ENCODE measurements at regions not wholly inside any gene's neighbourhood (a gene's known extent, or its start where the extent isn't known, plus 50 kb on each side); places are given as distances from the start of the nearest gene placed in this dataset.

DNA sequence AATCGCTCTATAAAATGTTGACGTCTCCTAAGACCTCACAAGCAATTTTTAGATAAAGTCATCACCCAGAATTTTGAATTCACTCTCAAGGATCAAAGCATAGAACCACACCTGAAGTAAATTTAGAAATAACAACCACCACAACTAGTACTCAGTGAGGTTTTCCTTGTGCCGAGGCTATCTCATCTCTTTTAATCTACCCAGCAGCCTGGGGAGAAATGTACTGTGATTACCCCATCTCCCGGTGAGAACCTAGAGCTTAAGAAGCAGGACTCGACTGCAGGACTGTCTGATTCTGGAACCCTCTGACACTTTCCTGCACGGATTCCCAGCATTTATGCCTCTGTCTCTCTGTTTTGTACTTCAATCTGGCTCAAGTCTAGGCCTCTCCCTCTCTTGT, 180.9 kb upstream of the PLXNC1 start:
- Histone ChIP-seq H3K36me3 (ENCODE audit: insufficient read depth in 1 of 2, low read depth in 1 of 2) (no peaks in the 10 kb centered on the region), H3K4me1 (peaks cover 5% of the 10 kb centered on the region), H3K27me3 (ENCODE audit: insufficient read depth in 3 of 3, low read length in 2 of 3) (no peaks in the 10 kb centered on the region), H3K9me3 (no peaks in the 10 kb centered on the region), H3K27ac (no peak overlapping the region), H3K4me3 (no peak overlapping the region)
- intact Hi-C loops (cut with DNase I), result no loop called here
- TF ChIP-seq, protein P1, sequence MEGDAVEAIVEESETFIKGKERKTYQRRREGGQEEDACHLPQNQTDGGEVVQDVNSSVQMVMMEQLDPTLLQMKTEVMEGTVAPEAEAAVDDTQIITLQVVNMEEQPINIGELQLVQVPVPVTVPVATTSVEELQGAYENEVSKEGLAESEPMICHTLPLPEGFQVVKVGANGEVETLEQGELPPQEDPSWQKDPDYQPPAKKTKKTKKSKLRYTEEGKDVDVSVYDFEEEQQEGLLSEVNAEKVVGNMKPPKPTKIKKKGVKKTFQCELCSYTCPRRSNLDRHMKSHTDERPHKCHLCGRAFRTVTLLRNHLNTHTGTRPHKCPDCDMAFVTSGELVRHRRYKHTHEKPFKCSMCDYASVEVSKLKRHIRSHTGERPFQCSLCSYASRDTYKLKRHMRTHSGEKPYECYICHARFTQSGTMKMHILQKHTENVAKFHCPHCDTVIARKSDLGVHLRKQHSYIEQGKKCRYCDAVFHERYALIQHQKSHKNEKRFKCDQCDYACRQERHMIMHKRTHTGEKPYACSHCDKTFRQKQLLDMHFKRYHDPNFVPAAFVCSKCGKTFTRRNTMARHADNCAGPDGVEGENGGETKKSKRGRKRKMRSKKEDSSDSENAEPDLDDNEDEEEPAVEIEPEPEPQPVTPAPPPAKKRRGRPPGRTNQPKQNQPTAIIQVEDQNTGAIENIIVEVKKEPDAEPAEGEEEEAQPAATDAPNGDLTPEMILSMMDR (IDR thresholded peaks at IDR 0.05), result no peak
- no peak for ATAC-seq
- 81 to 84% (median 83%) methylated on average over 6 of the region's 6 CpGs for WGBS, 3 donors
- DNase-seq, result no peak

DNA sequence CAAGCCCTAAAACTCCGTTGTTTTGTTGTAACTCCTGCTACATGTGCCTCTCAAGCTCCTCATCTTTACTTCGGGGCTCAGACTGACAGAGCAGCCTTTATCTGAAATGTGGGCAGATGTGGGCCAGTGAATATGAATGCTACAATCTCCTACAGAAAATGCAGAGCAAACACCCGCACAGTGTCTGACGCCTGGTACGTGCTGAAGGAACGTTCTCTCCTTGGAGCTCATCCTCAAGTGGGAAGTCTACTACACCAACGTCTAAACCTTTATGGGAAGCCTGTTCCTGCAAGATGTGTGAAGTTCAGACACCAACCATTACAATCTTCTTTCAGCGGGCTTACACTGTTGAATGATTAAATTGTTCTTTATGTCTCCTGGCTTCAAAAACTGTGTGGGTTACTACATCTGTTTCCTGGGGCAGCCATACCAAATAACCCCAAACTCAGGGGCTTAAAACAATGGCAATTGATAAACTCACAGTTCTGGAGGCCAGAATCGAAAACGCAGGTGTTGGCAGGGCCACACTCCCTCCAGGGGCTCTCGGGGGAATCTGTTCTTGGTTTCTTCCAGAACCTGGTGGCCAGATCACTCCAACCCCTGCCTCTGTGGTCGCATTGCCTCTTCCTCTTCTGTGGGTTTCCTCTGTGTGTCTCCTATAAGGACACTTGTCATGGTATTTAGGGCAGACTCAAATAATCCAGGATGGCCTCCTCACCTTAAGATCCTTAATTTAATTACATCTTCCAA, 179.7 kb upstream of the PLXNC1 start:
- 88 to 89% (median 88%) methylated on average over 12 of the region's 12 CpGs for WGBS, 3 donors

DNA sequence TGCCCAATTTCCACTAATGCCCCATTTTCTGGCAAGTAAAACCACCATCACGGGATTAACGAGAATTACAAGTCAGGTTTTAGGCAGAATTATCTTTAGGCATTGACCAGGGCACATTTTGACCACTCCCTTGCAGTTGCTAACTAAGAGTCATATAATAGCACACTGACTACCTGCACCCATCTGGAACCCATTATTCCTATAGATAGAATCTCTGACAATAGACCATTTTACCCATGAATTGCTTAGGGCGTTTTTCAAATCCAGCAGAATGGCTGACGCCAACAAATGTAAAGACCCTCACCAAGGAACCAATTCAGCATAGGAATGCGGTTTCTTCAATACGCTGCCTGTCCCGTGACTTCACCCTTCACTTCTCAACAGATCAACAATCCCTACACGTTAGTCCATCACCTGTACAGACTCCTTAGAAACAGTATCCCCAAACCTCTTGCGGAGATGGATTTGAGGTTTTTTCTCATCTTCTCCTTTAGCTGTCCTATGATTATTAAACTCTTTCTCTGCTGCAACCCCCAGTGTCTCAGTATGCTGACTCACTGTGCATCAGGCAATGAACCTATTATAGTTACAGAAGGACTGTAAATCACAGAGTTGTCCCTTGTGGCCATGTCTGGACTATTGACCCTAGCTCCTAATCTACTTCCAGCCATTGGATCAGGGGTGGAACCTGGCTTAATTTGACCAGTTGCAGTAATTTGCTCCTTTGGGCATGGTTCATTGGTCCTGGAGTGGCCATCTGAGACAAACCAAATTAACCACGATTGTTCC, 177.3 kb upstream of the PLXNC1 start:
- Histone ChIP-seq H3K4me3 (no peak overlapping the region), H3K36me3 (ENCODE audit: insufficient read depth in 1 of 2, low read depth in 1 of 2) (no peaks in the 10 kb centered on the region), H3K27ac (no peak overlapping the region), H3K4me1 (peaks cover 31% of the 10 kb centered on the region), H3K27me3 (ENCODE audit: insufficient read depth in 3 of 3, low read length in 2 of 3) (no peaks in the 10 kb centered on the region), H3K9me3 (no peaks in the 10 kb centered on the region)
- DNase-seq (no peak), ATAC-seq (peak in 1 of 4 donors; percentile 43)
- intact Hi-C loops (cut with DNase I), result loop anchor here in 1 of 2 donors (10.0 kb wide), 1 partner anchor 396 kb away; the partner anchor contains the start of gene SOCS2
- TF ChIP-seq, protein P1 (IDR thresholded peaks at IDR 0.05), result no peak
- 77 to 89% (median 81%) methylated on average over 10 of the region's 10 CpGs for WGBS, 3 donors

More for the DNA sequence above, 179.7 kb upstream of the PLXNC1 start:
- no peak overlapping the region for H3K4me3 ChIP-seq
- intact Hi-C loops (cut with DNase I), result no loop called here
- no peaks in the 10 kb centered on the region for H3K9me3 ChIP-seq
- DNase-seq (no peak), ATAC-seq (no peak)
- H3K27ac ChIP-seq, result no peak overlapping the region
- H3K4me1 ChIP-seq, result peaks cover 18% of the 10 kb centered on the region
- no peaks in the 10 kb centered on the region for H3K27me3 ChIP-seq (ENCODE audit: insufficient read depth in 3 of 3, low read length in 2 of 3)
- TF ChIP-seq, protein P1 (IDR thresholded peaks at IDR 0.05), result no peak
- no peaks in the 10 kb centered on the region for H3K36me3 ChIP-seq (ENCODE audit: insufficient read depth in 1 of 2, low read depth in 1 of 2)

DNA sequence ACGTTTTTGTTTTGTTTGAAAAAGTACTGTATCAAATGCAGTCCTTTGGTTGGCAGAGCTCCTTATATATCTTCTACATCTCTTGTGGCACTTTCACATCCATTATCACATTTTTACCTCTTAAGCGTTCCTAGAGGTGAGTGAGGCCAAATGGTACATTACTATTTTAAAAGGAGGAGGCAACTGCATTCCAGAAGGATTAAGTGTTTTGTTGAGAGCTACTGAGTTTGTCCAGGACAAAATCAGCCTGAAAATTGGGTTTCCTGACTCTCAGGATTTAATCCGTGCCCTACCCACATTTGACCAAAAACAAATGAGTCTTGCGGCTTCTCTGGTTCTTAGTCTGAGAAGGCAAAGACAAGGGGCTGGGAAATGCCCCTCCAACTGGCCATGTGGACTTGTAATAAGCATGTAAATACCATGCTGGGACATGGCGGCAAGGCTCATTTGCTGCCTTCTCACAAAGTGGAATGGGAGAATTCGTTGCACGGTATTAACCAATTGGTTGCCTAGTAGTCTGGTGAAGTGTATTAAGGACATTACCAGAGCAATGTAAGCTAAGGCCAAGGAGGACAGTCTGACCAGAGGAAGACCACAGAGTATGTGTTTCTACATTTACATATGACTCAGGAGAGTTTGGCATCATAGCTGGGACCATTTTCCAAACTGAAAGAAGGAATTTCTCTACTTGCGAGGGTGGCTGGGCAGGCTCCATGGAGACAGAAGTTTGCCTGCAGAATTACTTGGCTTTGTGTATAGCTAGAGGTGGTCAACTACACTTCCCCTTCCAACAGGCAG, 175.8 kb upstream of the PLXNC1 start:
- ATAC-seq (peak; percentile 67 to 85 (median 78)), DNase-seq (peak in 1 of 2 donors; percentile 24)
- no peak overlapping the region for H3K4me3 ChIP-seq
- no peaks in the 10 kb centered on the region for H3K27me3 ChIP-seq (ENCODE audit: insufficient read depth in 3 of 3, low read length in 2 of 3)
- H3K4me1 ChIP-seq, result peaks cover 31% of the 10 kb centered on the region
- no peaks in the 10 kb centered on the region for H3K9me3 ChIP-seq
- WGBS, 3 donors, result 54 to 70% (median 54%) methylated on average over 8 of the region's 8 CpGs
- TF ChIP-seq, protein P1 (IDR thresholded peaks at IDR 0.05), result no peak
- no peak overlapping the region for H3K27ac ChIP-seq
- no peaks in the 10 kb centered on the region for H3K36me3 ChIP-seq (ENCODE audit: insufficient read depth in 1 of 2, low read depth in 1 of 2)
- intact Hi-C loops (cut with DNase I), result loop anchor here in 1 of 2 donors (10.0 kb wide), 1 partner anchor 398 kb away; the partner anchor contains the start of gene SOCS2
